ENCODE measurements at regions not wholly inside any gene's neighbourhood (a gene's known extent, or its start where the extent isn't known, plus 50 kb on each side); places are given as distances from the start of the nearest gene placed in this dataset.

GRCh38 chr5:68793074-68793473 lies 300.7 kb upstream of the SLC30A5 start:
- no peak for ATAC-seq
- ChIA-PET CTCF (no interaction called here), POLR2A (no interaction called here)
- intact Hi-C loops (cut with micrococcal nuclease; ENCODE audit: unreplicated experiment) = no loop called here
- Histone ChIP-seq H3K4me1 (ENCODE audit: control insufficient read depth, insufficient read depth, low read length) (no peaks in the 10 kb centered on the region), H3K27ac (ENCODE audit: low read length) (no peak overlapping the region), H3K9me3 (ENCODE audit: control insufficient read depth, insufficient read depth, low read depth, low read length) (no peaks in the 10 kb centered on the region), H3K27me3 (ENCODE audit: control insufficient read depth, insufficient read depth, low read length) (no peaks in the 10 kb centered on the region), H3K36me3 (ENCODE audit: control insufficient read depth, insufficient read depth, low read length) (no peaks in the 10 kb centered on the region), H3K4me3 (ENCODE audit: low read depth in 2 of 2, low read length in 2 of 2) (no peak overlapping the region)
- BruUV-seq (replicated peaks) = no TSS peak
- no peak for DNase-seq (ENCODE audit: low read depth, low spot score)
- in situ Hi-C loops (cut with HindIII; ENCODE audit: low pct_unique_long_range_greater_than_20kb, low sequenced_read_pairs) = no loop called here
- TF ChIP-seq CTCF (IDR thresholded peaks at IDR 0.05) = no peak
- no peak for TF ChIP-seq REST (IDR thresholded peaks at IDR 0.05; ENCODE audit: insufficient read depth in 1 of 2, low read depth in 2 of 2, low read length in 1 of 2)
- no peak for TF ChIP-seq TCF7L2 (IDR thresholded peaks at IDR 0.05; ENCODE audit: low read depth, low read length)
- TF ChIP-seq SIN3A (IDR thresholded peaks at IDR 0.05; ENCODE audit: borderline replicate concordance, insufficient read depth, low read depth, low read length) = no peak
- TF ChIP-seq POLR2AphosphoS5 (IDR thresholded peaks at IDR 0.05; ENCODE audit: low read depth, low read length) = no peak

GRCh38 chr5:68793993-68794392 lies 299.8 kb upstream of the SLC30A5 start:
- POLR2A ChIA-PET = no interaction called here
- BruUV-seq (replicated peaks) = no TSS peak

GRCh38 chr5:68795190-68795589 lies 298.6 kb upstream of the SLC30A5 start:
- intact Hi-C loops (cut with micrococcal nuclease; ENCODE audit: unreplicated experiment) (no loop called here), in situ Hi-C loops (cut with HindIII; ENCODE audit: low pct_unique_long_range_greater_than_20kb, low sequenced_read_pairs) (no loop called here)
- TF ChIP-seq SIN3A (IDR thresholded peaks at IDR 0.05; ENCODE audit: borderline replicate concordance, insufficient read depth, low read depth, low read length) = no peak
- DNase-seq (ENCODE audit: low read depth, low spot score) (no peak), ATAC-seq (no peak)
- Histone ChIP-seq H3K36me3 (ENCODE audit: control insufficient read depth, insufficient read depth, low read length) (no peaks in the 10 kb centered on the region), H3K4me3 (ENCODE audit: low read depth in 2 of 2, low read length in 2 of 2) (no peak overlapping the region), H3K27ac (ENCODE audit: low read length) (no peak overlapping the region), H3K4me1 (ENCODE audit: control insufficient read depth, insufficient read depth, low read length) (no peaks in the 10 kb centered on the region), H3K9me3 (ENCODE audit: control insufficient read depth, insufficient read depth, low read depth, low read length) (no peaks in the 10 kb centered on the region), H3K27me3 (ENCODE audit: control insufficient read depth, insufficient read depth, low read length) (no peaks in the 10 kb centered on the region)
- ChIA-PET CTCF (interaction anchor here (0.6 kb wide), 1 partner anchor 13 kb away, joined by 10 read pairs; no protein-coding TSS in a partner anchor), POLR2A (no interaction called here)
- no TSS peak for BruUV-seq (replicated peaks)

More at GRCh38 chr5:68793993-68794392, 299.8 kb upstream of the SLC30A5 start:
- Histone ChIP-seq H3K4me3 (ENCODE audit: low read depth in 2 of 2, low read length in 2 of 2) (no peak overlapping the region), H3K27me3 (ENCODE audit: control insufficient read depth, insufficient read depth, low read length) (no peaks in the 10 kb centered on the region), H3K9me3 (ENCODE audit: control insufficient read depth, insufficient read depth, low read depth, low read length) (no peaks in the 10 kb centered on the region), H3K36me3 (ENCODE audit: control insufficient read depth, insufficient read depth, low read length) (no peaks in the 10 kb centered on the region), H3K4me1 (ENCODE audit: control insufficient read depth, insufficient read depth, low read length) (no peaks in the 10 kb centered on the region), H3K27ac (ENCODE audit: low read length) (no peak overlapping the region)
- intact Hi-C loops (cut with micrococcal nuclease; ENCODE audit: unreplicated experiment) (no loop called here), in situ Hi-C loops (cut with HindIII; ENCODE audit: low pct_unique_long_range_greater_than_20kb, low sequenced_read_pairs) (no loop called here)
- no peak for ATAC-seq
- TF ChIP-seq TCF7L2 (IDR thresholded peaks at IDR 0.05; ENCODE audit: low read depth, low read length) (no peak), SIN3A (IDR thresholded peaks at IDR 0.05; ENCODE audit: borderline replicate concordance, insufficient read depth, low read depth, low read length) (no peak)
- CTCF ChIA-PET = no interaction called here
- no peak for DNase-seq (ENCODE audit: low read depth, low spot score)
